Kidney epithelial cell (primary cell): ENCODE measurements at regions not wholly inside any gene's neighbourhood (a gene's known extent, or its start where the extent isn't known, plus 50 kb on each side); places are given as distances from the start of the nearest gene placed in this dataset.
"Not testable (repeated sequence)": the region's sequence is repeated elsewhere in the genome, so short reads cannot be mapped to it uniquely, and the experiment has no call there.

Experiments
- DNase-seq: peaks from one replicate; pipeline ENCODE4 v3.0.0-alpha.2; 2010; ENCODE audit warnings: low read depth
- H3K27me3 ChIP-seq: 2 replicates; pipeline ENCODE4 v1.6.0; 2011; ENCODE audit warnings: low read length; ENCODE audit not compliant: control insufficient read depth, insufficient read depth
- H3K36me3 ChIP-seq: 2 replicates; pipeline ENCODE4 v1.5.1; 2011; ENCODE audit warnings: low read length; ENCODE audit not compliant: control insufficient read depth, insufficient read depth
- H3K4me3 ChIP-seq: 2 replicates; pipeline ENCODE4 v1.5.1; 2011; ENCODE audit warnings: low read depth, mild to moderate bottlenecking, control low read depth, low read length
- CTCF ChIP-seq: IDR thresholded peaks from 2 replicates; pipeline ENCODE4 v1.5.1; 2011; ENCODE audit warnings: mild to moderate bottlenecking, moderate library complexity, low read length, control low read depth, inconsistent platforms; ENCODE audit not compliant: insufficient read depth, poor library complexity, severe bottlenecking

- DNase-seq, result no peak
- no peak overlapping the region for H3K4me3 ChIP-seq
- no peaks in the 10 kb centered on the region for H3K36me3 ChIP-seq
- no peaks in the 10 kb centered on the region for H3K27me3 ChIP-seq
- no peak for TF ChIP-seq CTCF
Measured at GRCh38 chr2:167749660-167750059, 497.7 kb downstream of the STK39 start.

- H3K27me3 ChIP-seq, result no peaks in the 10 kb centered on the region
- no peak for DNase-seq
- TF ChIP-seq CTCF, result no peak
- H3K4me3 ChIP-seq, result no peak overlapping the region
- H3K36me3 ChIP-seq, result no peaks in the 10 kb centered on the region
Measured at GRCh38 chr2:167749016-167749415, 498.4 kb downstream of the STK39 start.

GRCh38 chr2:167748536-167748935 is 498.9 kb downstream of the STK39 start:
- DNase-seq, result no peak
- TF ChIP-seq CTCF, result no peak
- Histone ChIP-seq H3K36me3 (no peaks in the 10 kb centered on the region), H3K4me3 (no peak overlapping the region), H3K27me3 (no peaks in the 10 kb centered on the region)

- no peak for TF ChIP-seq CTCF
- Histone ChIP-seq H3K27me3 (no peaks in the 10 kb centered on the region), H3K36me3 (no peaks in the 10 kb centered on the region), H3K4me3 (no peak overlapping the region)
- DNase-seq, result no peak
Measured at GRCh38 chr2:167745667-167746066, 501.7 kb downstream of the STK39 start.

GRCh38 chr2:167739921-167740320 is 507.5 kb downstream of the STK39 start:
- not testable (repeated sequence) for H3K36me3 ChIP-seq, H3K4me3 ChIP-seq, DNase-seq, H3K27me3 ChIP-seq

GRCh38 chr2:167733747-167734146 is 513.6 kb downstream of the STK39 start:
- H3K4me3 ChIP-seq, result no peak overlapping the region
- no peak for TF ChIP-seq CTCF
- DNase-seq, result no peak
- H3K27me3 ChIP-seq, result no peaks in the 10 kb centered on the region
- H3K36me3 ChIP-seq, result no peaks in the 10 kb centered on the region

- Histone ChIP-seq H3K27me3 (no peaks in the 10 kb centered on the region), H3K36me3 (no peaks in the 10 kb centered on the region), H3K4me3 (no peak overlapping the region)
- no peak for TF ChIP-seq CTCF
- DNase-seq, result no peak
Measured at GRCh38 chr2:167732326-167732725, 515.1 kb downstream of the STK39 start.
